SU-DHL-6 (cell line): ENCODE measurements at regions not wholly inside any gene's neighbourhood (a gene's known extent, or its start where the extent isn't known, plus 50 kb on each side); places are given as distances from the start of the nearest gene placed in this dataset.

Experiments
- H2AFZ ChIP-seq: fragments of 200-600 bp; sonication (generic); 2 replicates; pipeline ENCODE4 v1.6.1; 2014; ENCODE audit warnings: low read depth, mild to moderate bottlenecking, moderate library complexity, mixed read lengths, antibody characterized with exemption, low read length; ENCODE audit not compliant: severe bottlenecking
- H3F3A ChIP-seq: fragments of 200-600 bp; shearing (Covaris generic); 2 replicates; pipeline ENCODE4 v1.6.0; 2016; ENCODE audit warnings: antibody characterized with exemption, mild to moderate bottlenecking; ENCODE audit not compliant: insufficient read depth
- H3K27ac ChIP-seq: fragments of 200-600 bp; sonication (generic); 2 replicates; pipeline ENCODE4 v1.5.1; 2016; ENCODE audit warnings: low read depth, mild to moderate bottlenecking, low read length, moderate library complexity, mixed read lengths
- H3K27me3 ChIP-seq: fragments of 200-600 bp; sonication (generic), shearing (Covaris generic); 2 replicates; pipeline ENCODE4 v1.6.0; 2014; ENCODE audit warnings: mild to moderate bottlenecking, low read length
- H3K36me3 ChIP-seq: fragments of 200-600 bp; sonication (generic); 2 replicates; pipeline ENCODE4 v1.6.1; 2014; ENCODE audit warnings: mild to moderate bottlenecking, low read length, mixed read lengths
- H3K4me2 ChIP-seq: fragments of 300-600, 200-600 bp; shearing (Covaris generic), sonication (generic); 2 replicates; pipeline ENCODE4 v1.6.0; 2014; ENCODE audit warnings: low read length, low read depth, mild to moderate bottlenecking; ENCODE audit not compliant: poor library complexity, severe bottlenecking
- H3K4me3 ChIP-seq: fragments of 200-600 bp; sonication (generic); 2 replicates; pipeline ENCODE4 v1.5.1; 2014; ENCODE audit warnings: antibody characterized with exemption, low read length, mild to moderate bottlenecking, mixed read lengths; ENCODE audit not compliant: insufficient read depth, poor library complexity, severe bottlenecking
- H3K79me2 ChIP-seq: fragments of 200-600 bp; sonication (generic); 2 replicates; pipeline ENCODE4 v1.6.1; 2014; ENCODE audit warnings: mild to moderate bottlenecking, low read length, moderate library complexity; ENCODE audit not compliant: insufficient read depth
- H3K9ac ChIP-seq: fragments of 200-600 bp; sonication (generic); 2 replicates; pipeline ENCODE4 v1.7.0; 2014; ENCODE audit warnings: mild to moderate bottlenecking, low read length
- H3K9me2 ChIP-seq: fragments of 200-600 bp; sonication (generic); replicated peaks from 2 replicates; pipeline ENCODE4 v1.6.1; 2014; ENCODE audit warnings: low read length; ENCODE audit not compliant: insufficient read depth
- H3K9me3 ChIP-seq: fragments of 200-600 bp; sonication (generic); 2 replicates; pipeline ENCODE4 v1.6.1; 2014; ENCODE audit warnings: low read length, mixed read lengths; ENCODE audit not compliant: insufficient read depth
- H4K20me1 ChIP-seq: fragments of 200-600 bp; sonication (generic); 2 replicates; pipeline ENCODE4 v1.6.1; 2014; ENCODE audit warnings: low read depth, mild to moderate bottlenecking, antibody characterized with exemption, low read length, moderate library complexity, mixed read lengths
- CTCF ChIP-seq: fragments of 200-600 bp; sonication (generic); IDR thresholded peaks from one replicate; pipeline ENCODE4 v1.5.1; 2017; ENCODE audit warnings: antibody characterized with exemption, mild to moderate bottlenecking, low read length, moderate library complexity; ENCODE audit not compliant: insufficient read depth, poor library complexity, severe bottlenecking
- EZH2phosphoT487 ChIP-seq: fragments of 200-600 bp; sonication (generic), shearing (Covaris generic); conservative IDR thresholded peaks from 2 replicates; pipeline ENCODE4 v1.6.1; 2018; ENCODE audit warnings: mild to moderate bottlenecking, antibody characterized with exemption, low read length, moderate library complexity, mixed read lengths

- Histone ChIP-seq H3K36me3 (no peaks in the 10 kb centered on the region), H3K27me3 (no peaks in the 10 kb centered on the region), H3K4me3 (no peak overlapping the region), H3K9me3 (no peaks in the 10 kb centered on the region), H4K20me1 (no peaks in the 10 kb centered on the region), H3K79me2 (no peaks in the 10 kb centered on the region), H3K9ac (no peak overlapping the region), H3K9me2 (no peaks in the 10 kb centered on the region), H2AFZ (no peak overlapping the region), H3K27ac (no peak overlapping the region), H3F3A (no peaks in the 10 kb centered on the region), H3K4me2 (no peak overlapping the region)
- TF ChIP-seq EZH2phosphoT487 (no peak), CTCF (no peak)
Observed at GRCh38 chr6:133612459-133612858, 276.5 kb upstream of the TCF21 start.

- Histone ChIP-seq H2AFZ (no peak overlapping the region), H3K36me3 (no peaks in the 10 kb centered on the region), H3K79me2 (no peaks in the 10 kb centered on the region), H3K4me3 (no peak overlapping the region), H3K9ac (no peak overlapping the region), H3K9me3 (no peaks in the 10 kb centered on the region), H3K4me2 (no peak overlapping the region), H3K9me2 (no peaks in the 10 kb centered on the region), H3K27ac (no peak overlapping the region), H3F3A (no peaks in the 10 kb centered on the region), H3K27me3 (no peaks in the 10 kb centered on the region), H4K20me1 (no peaks in the 10 kb centered on the region)
- TF ChIP-seq CTCF (no peak), EZH2phosphoT487 (no peak)
Observed at GRCh38 chr6:133613211-133613610, 275.7 kb upstream of the TCF21 start.

GRCh38 chr6:133621751-133622150 is 267.2 kb upstream of the TCF21 start:
- H3K27ac ChIP-seq = no peak overlapping the region
- no peaks in the 10 kb centered on the region for H3K27me3 ChIP-seq
- H3F3A ChIP-seq = no peaks in the 10 kb centered on the region
- no peaks in the 10 kb centered on the region for H3K9me3 ChIP-seq
- no peaks in the 10 kb centered on the region for H3K36me3 ChIP-seq
- no peaks in the 10 kb centered on the region for H3K9me2 ChIP-seq
- no peak overlapping the region for H2AFZ ChIP-seq
- H3K9ac ChIP-seq = no peak overlapping the region
- H3K4me3 ChIP-seq = no peak overlapping the region
- TF ChIP-seq CTCF (no peak), EZH2phosphoT487 (no peak)
- H3K79me2 ChIP-seq = no peaks in the 10 kb centered on the region
- no peak overlapping the region for H3K4me2 ChIP-seq
- H4K20me1 ChIP-seq = no peaks in the 10 kb centered on the region

- Histone ChIP-seq H3K4me3 (no peak overlapping the region), H3K79me2 (no peaks in the 10 kb centered on the region), H3K27me3 (no peaks in the 10 kb centered on the region), H3K9me3 (no peaks in the 10 kb centered on the region), H2AFZ (no peak overlapping the region), H3K36me3 (no peaks in the 10 kb centered on the region), H3K9ac (no peak overlapping the region), H3K4me2 (no peak overlapping the region), H3F3A (no peaks in the 10 kb centered on the region), H3K9me2 (no peaks in the 10 kb centered on the region), H4K20me1 (no peaks in the 10 kb centered on the region), H3K27ac (no peak overlapping the region)
- TF ChIP-seq EZH2phosphoT487 (no peak), CTCF (no peak)
Observed at GRCh38 chr6:133623065-133623464, 265.8 kb upstream of the TCF21 start.
